IMR-90 (cell line): ENCODE measurements at regions not wholly inside any gene's neighbourhood (a gene's known extent, or its start where the extent isn't known, plus 50 kb on each side); places are given as distances from the start of the nearest gene placed in this dataset.

Source experiments
- ATAC-seq: fragments of 200-7000 bp; cut with Tn5 transposase; 2 replicates; pipeline ENCODE4 v1.9.1; 2020; ENCODE audit warnings: low read depth, mild to moderate bottlenecking, moderate library complexity
- BruUV-seq: library from RNA; stranded (reverse); fragments of 400-500 nt; replicated peaks from 2 replicates; lab custom pipeline; 2021; lab: Mats Ljungman, UMichigan
- CTCF ChIA-PET: fragments of 300-600 bp; formaldehyde crosslinking; extraction: SDS; loops from one replicate; lab custom pipeline; 2021; ENCODE audit warnings: antibody characterized with exemption; lab: Yijun Ruan, JAX
- POLR2A ChIA-PET: fragments of 300-600 bp; sonication (Branson Sonifier 250); formaldehyde crosslinking; loops from one replicate; lab custom pipeline; 2022; ENCODE audit warnings: antibody characterized with exemption; ENCODE audit not compliant: unreplicated experiment; lab: Charles Lee
- DNase-seq: peaks from one replicate; pipeline ENCODE4 v3.0.0; 2013
- H2AFZ ChIP-seq: replicated peaks from 2 replicates; pipeline ENCODE3; 2013; ENCODE audit warnings: low read length, mild to moderate bottlenecking; ENCODE audit not compliant: poor library complexity
- H2AK5ac ChIP-seq: 2 replicates; pipeline ENCODE4 v1.6.1; 2013; ENCODE audit warnings: low read depth, low read length, inconsistent platforms
- H2AK9ac ChIP-seq: replicated peaks from 2 replicates; pipeline ENCODE3; 2013; ENCODE audit warnings: mild to moderate bottlenecking, low read depth, low read length, moderate library complexity; ENCODE audit not compliant: poor library complexity
- H2BK120ac ChIP-seq: 2 replicates; pipeline ENCODE4 v1.6.1; 2013; ENCODE audit warnings: low read depth, low read length, inconsistent platforms
- H2BK15ac ChIP-seq: 3 replicates; pipeline ENCODE4 v1.6.1; 2013; ENCODE audit warnings: low read depth, low read length, inconsistent platforms
- H2BK20ac ChIP-seq: 2 replicates; pipeline ENCODE4 v1.6.1; 2013; ENCODE audit warnings: low read depth, mild to moderate bottlenecking, inconsistent platforms, low read length, moderate library complexity
- H2BK5ac ChIP-seq: 2 replicates; pipeline ENCODE4 v1.6.1; 2013; ENCODE audit warnings: mild to moderate bottlenecking, low read depth, low read length, inconsistent platforms; ENCODE audit not compliant: poor library complexity, severe bottlenecking
- H3K14ac ChIP-seq: replicated peaks from 2 replicates; pipeline ENCODE4 v1.6.1; 2013; ENCODE audit warnings: low read depth, low read length, inconsistent platforms
- H3K18ac ChIP-seq: 2 replicates; pipeline ENCODE4 v1.6.1; 2013; ENCODE audit warnings: low read depth, low read length, control low read depth
- H3K23ac ChIP-seq: 2 replicates; pipeline ENCODE4 v1.6.1; 2013; ENCODE audit warnings: low read depth, low read length, inconsistent platforms
- H3K27ac ChIP-seq: 2 replicates; pipeline ENCODE4 v1.5.1; 2013; ENCODE audit warnings: mild to moderate bottlenecking, control low read depth, low read length; ENCODE audit not compliant: insufficient read depth
- H3K27me3 ChIP-seq: 2 replicates; pipeline ENCODE4 v1.6.1; 2013; ENCODE audit warnings: low read length; ENCODE audit not compliant: control insufficient read depth, insufficient read depth
- H3K36me3 ChIP-seq: 2 replicates; pipeline ENCODE4 v1.6.1; 2013; ENCODE audit warnings: low read length, mixed read lengths; ENCODE audit not compliant: control insufficient read depth, insufficient read depth
- H3K4ac ChIP-seq: 2 replicates; pipeline ENCODE4 v1.6.1; 2013; ENCODE audit warnings: low read depth, low read length, inconsistent platforms
- H3K4me1 ChIP-seq: 2 replicates; pipeline ENCODE4 v1.6.1; 2013; ENCODE audit warnings: low read length, mixed read lengths; ENCODE audit not compliant: control insufficient read depth, insufficient read depth
- H3K4me2 ChIP-seq: 2 replicates; pipeline ENCODE4 v1.6.1; 2013; ENCODE audit warnings: low read depth, mild to moderate bottlenecking, control low read depth, low read length, moderate library complexity
- H3K4me3 ChIP-seq: 2 replicates; pipeline ENCODE4 v1.5.1; 2013; ENCODE audit warnings: low read depth, mild to moderate bottlenecking, control low read depth, low read length, moderate library complexity; ENCODE audit not compliant: insufficient read depth
- H3K56ac ChIP-seq: 2 replicates; pipeline ENCODE4 v1.6.1; 2013; ENCODE audit warnings: low read length, inconsistent platforms; ENCODE audit not compliant: insufficient read depth; ENCODE audit errors: extremely low read depth
- H3K79me1 ChIP-seq, 2 experiments: 2 replicates each; pipeline ENCODE4 v1.6.1; 2013; ENCODE audit warnings: low read length in 2 of 2, inconsistent platforms in 1 of 2, low read depth in 1 of 2
- H3K9ac ChIP-seq: 2 replicates; pipeline ENCODE4 v1.6.1; 2013; ENCODE audit warnings: low read depth, low read length, control low read depth
- H3K9me1 ChIP-seq: 2 replicates; pipeline ENCODE4 v1.6.1; 2013; ENCODE audit warnings: low read length, inconsistent platforms; ENCODE audit not compliant: insufficient read depth
- H3K9me3 ChIP-seq: 2 replicates; pipeline ENCODE4 v1.6.1; 2013; ENCODE audit warnings: low read length; ENCODE audit not compliant: control insufficient read depth, insufficient read depth
- H4K20me1 ChIP-seq: 2 replicates; pipeline ENCODE4 v1.6.1; 2013; ENCODE audit warnings: low read length, inconsistent platforms; ENCODE audit not compliant: insufficient read depth
- H4K5ac ChIP-seq: 2 replicates; pipeline ENCODE4 v1.6.1; 2013; ENCODE audit warnings: mild to moderate bottlenecking, low read depth, low read length, control low read depth
- H4K8ac ChIP-seq, 2 experiments: 2 replicates each; pipeline ENCODE4 v1.6.1; 2013; ENCODE audit warnings: low read depth in 2 of 2, low read length in 2 of 2, control low read depth in 1 of 2, inconsistent platforms in 1 of 2
- H4K91ac ChIP-seq: 2 replicates; pipeline ENCODE4 v1.6.1; 2013; ENCODE audit warnings: low read depth, low read length, inconsistent platforms; ENCODE audit not compliant: insufficient read depth
- BHLHE40 ChIP-seq: fragments of 150-350 bp; IDR thresholded peaks from 2 replicates; pipeline ENCODE4 v1.6.1; 2016; ENCODE audit warnings: mild to moderate bottlenecking, low read depth, low read length
- CEBPB ChIP-seq: IDR thresholded peaks from 2 replicates; pipeline ENCODE4 v1.6.1; 2012; ENCODE audit warnings: low read depth, low read length, improper control_type of control experiment
- CHD1 ChIP-seq: IDR thresholded peaks from 2 replicates; pipeline ENCODE4 v1.6.1; 2012; ENCODE audit warnings: low read depth, low read length, improper control_type of control experiment
- CTCF ChIP-seq: conservative IDR thresholded peaks from 2 replicates; pipeline ENCODE4 v1.5.1; 2012; ENCODE audit warnings: mild to moderate bottlenecking, low read depth, low read length, improper control_type of control experiment
- ELK1 ChIP-seq: fragments of 150-350 bp; IDR thresholded peaks from 2 replicates; pipeline ENCODE4 v1.6.1; 2016; ENCODE audit warnings: low read depth, mild to moderate bottlenecking, low read length, moderate library complexity, borderline replicate concordance
- FOS ChIP-seq: fragments of 150-350 bp; IDR thresholded peaks from 2 replicates; pipeline ENCODE4 v1.6.1; 2016; ENCODE audit warnings: low read depth, low read length
- MAFK ChIP-seq: IDR thresholded peaks from 2 replicates; pipeline ENCODE4 v1.6.1; 2012; ENCODE audit warnings: low read depth, low read length, improper control_type of control experiment
- MAZ ChIP-seq: IDR thresholded peaks from 2 replicates; pipeline ENCODE4 v1.6.1; 2012; ENCODE audit warnings: low read depth, mild to moderate bottlenecking, low read length, improper control_type of control experiment, moderate library complexity, borderline replicate concordance
- MXI1 ChIP-seq: IDR thresholded peaks from 2 replicates; pipeline ENCODE4 v1.6.1; 2012; ENCODE audit warnings: low read depth, mild to moderate bottlenecking, low read length, moderate library complexity, borderline replicate concordance
- NFE2L2 ChIP-seq: fragments of 150-350 bp; IDR thresholded peaks from 2 replicates; pipeline ENCODE4 v1.6.1; 2016; ENCODE audit warnings: low read depth, mild to moderate bottlenecking, low read length
- POLR2A ChIP-seq: IDR thresholded peaks from 2 replicates; pipeline ENCODE4 v1.6.1; 2012; ENCODE audit warnings: mild to moderate bottlenecking, low read depth, low read length
- RAD21 ChIP-seq: IDR thresholded peaks from 2 replicates; pipeline ENCODE4 v1.6.1; 2012; ENCODE audit warnings: low read length, improper control_type of control experiment
- RFX5 ChIP-seq: IDR thresholded peaks from 2 replicates; pipeline ENCODE4 v1.8.0; 2012; ENCODE audit warnings: low read depth, mild to moderate bottlenecking, low read length, moderate library complexity
- USF2 ChIP-seq: fragments of 150-350 bp; IDR thresholded peaks from 2 replicates; pipeline ENCODE4 v1.6.1; 2017; ENCODE audit warnings: mild to moderate bottlenecking, antibody characterized with exemption, low read length, low read depth
- WGBS, 2 experiments: methylation state at CpG; one replicate each; pipeline versions ENCODE4 v1.1.5 to v1.1.7; 2013; ENCODE audit warnings: missing lambda C conversion rate in 2 of 2; ENCODE audit not compliant: insufficient read length in 1 of 2; ENCODE audit errors: extremely low coverage in 2 of 2; 5-methylcytosine and 5-hydroxymethylcytosine counted together
- dilution Hi-C: fragments of 300-500 bp; cut with HindIII; formaldehyde crosslinking; loops from one replicate; pipeline ENCODE4 v1.14.3; 2018; ENCODE audit warnings: low sequenced_read_pairs; ENCODE audit not compliant: unreplicated experiment
- in situ Hi-C: fragments of 300-500 bp; cut with MboI; formaldehyde crosslinking; loops from 3 replicates; pipeline ENCODE4 v1.14.3; 2019; ENCODE audit warnings: low sequenced_read_pairs, inconsistent platforms, mixed read lengths
- intact Hi-C: fragments of 100-400 bp; cut with micrococcal nuclease; formaldehyde crosslinking; loops from 2 replicates; pipeline ENCODE4 v1.10.0; 2022

GRCh38 chr7:50834679-50835078, 52.0 kb upstream of the GRB10 start:
- H2BK20ac ChIP-seq = no peak overlapping the region
- POLR2A ChIA-PET = no interaction called here
- H2AK5ac ChIP-seq = peak overlapping the region; percentile 43; the same call in 1 of the 2 replicates
- no peak overlapping the region for H3K27ac ChIP-seq
- H2BK120ac ChIP-seq = no peak overlapping the region
- H3K9me3 ChIP-seq = no peaks in the 10 kb centered on the region
- H3K14ac ChIP-seq = no peak overlapping the region
- H3K4me1 ChIP-seq = peaks cover 17% of the 10 kb centered on the region
- H3K79me1 ChIP-seq = no peaks in the 10 kb centered on the region
- H2AFZ ChIP-seq = no peak overlapping the region
- peaks cover 14% of the 10 kb centered on the region for H3K9me1 ChIP-seq
- H2AK9ac ChIP-seq = no peak overlapping the region
- H3K4me2 ChIP-seq = no peak overlapping the region
- H3K9ac ChIP-seq = no peak overlapping the region
- H2BK15ac ChIP-seq = no peak overlapping the region
- H2BK5ac ChIP-seq = no peak overlapping the region
- DNase-seq = no peak
- no peak overlapping the region for H4K5ac ChIP-seq
- CTCF ChIA-PET = no interaction called here
- no TSS peak for BruUV-seq
- no peak overlapping the region for H4K8ac ChIP-seq
- H3K18ac ChIP-seq = no peak overlapping the region
- no peak overlapping the region for H3K56ac ChIP-seq
- in situ Hi-C loops (no loop called here), intact Hi-C loops (no loop called here), dilution Hi-C loops (no loop called here)
- 100% methylated on average over 1 of the region's 6 CpGs; no CpG with 5 or more reads in 1 of the 2 experiments for WGBS, 2 experiments
- H4K20me1 ChIP-seq = peaks cover 13% of the 10 kb centered on the region
- peaks cover 21% of the 10 kb centered on the region for H3K27me3 ChIP-seq
- no peak overlapping the region for H4K91ac ChIP-seq
- ATAC-seq = no peak
- no peaks in the 10 kb centered on the region for H3K36me3 ChIP-seq
- H3K4ac ChIP-seq = no peak overlapping the region
- no peak overlapping the region for H3K4me3 ChIP-seq
- H3K23ac ChIP-seq = no peak overlapping the region
- TF ChIP-seq RFX5 (no peak), ELK1 (no peak), USF2 (no peak), RAD21 (no peak), MAFK (no peak), CHD1 (no peak), POLR2A (no peak), MXI1 (no peak), CTCF (no peak), FOS (no peak), CEBPB (no peak), BHLHE40 (no peak), MAZ (no peak), NFE2L2 (no peak)
